Prostate gland (tissue), 2 donors: ENCODE measurements at regions not wholly inside any gene's neighbourhood (a gene's known extent, or its start where the extent isn't known, plus 50 kb on each side); places are given as distances from the start of the nearest gene placed in this dataset.

Experiments
- DNase-seq: peaks from one replicate; pipeline ENCODE4 v3.0.0-alpha.2; 2019; ENCODE audit warnings: low spot score
- H3K27ac ChIP-seq, 2 donors: fragments of 200-600 bp; sonication (generic); 2 replicates each; pipeline ENCODE4 v1.5.1; 2017 to 2019
- H3K27me3 ChIP-seq: fragments of 200-600 bp; sonication (generic); replicated peaks from 2 replicates; pipeline ENCODE4 v1.5.1; 2019; ENCODE audit not compliant: insufficient read depth
- H3K36me3 ChIP-seq, 2 donors: fragments of 200-600 bp; sonication (generic); 1 replicate in 1 of 2; 2 replicates in 1 of 2; pipeline versions ENCODE4 v1.5.1 to v1.8.1; 2017 to 2019
- H3K4me1 ChIP-seq: fragments of 200-600 bp; sonication (generic); replicated peaks from 2 replicates; pipeline ENCODE4 v1.5.1; 2019
- H3K4me3 ChIP-seq, 2 donors: fragments of 200-600 bp; sonication (generic); 2 replicates each; pipeline ENCODE4 v1.5.1; 2017 to 2019
- H3K9me3 ChIP-seq: fragments of 200-600 bp; sonication (generic); 2 replicates; pipeline ENCODE4 v1.5.1; 2017
- CTCF ChIP-seq, 4 experiments: fragments of 200-600 bp in 2 of 4; fragments of 450-650 bp in 2 of 4; sonication (generic) in 2 of 4; IDR thresholded peaks; 1 replicate in 3 of 4; 2 replicates in 1 of 4; pipeline ENCODE4 v1.5.1; 2016 to 2019; ENCODE audit warnings: antibody characterized with exemption in 4 of 4, mild to moderate bottlenecking in 2 of 4, moderate library complexity in 2 of 4
- POLR2A ChIP-seq: fragments of 450-650 bp; IDR thresholded peaks from one replicate; pipeline ENCODE4 v1.6.1; 2016; ENCODE audit warnings: antibody characterized with exemption, mild to moderate bottlenecking
- POLR2AphosphoS5 ChIP-seq: sonication (generic); formaldehyde crosslinking; IDR thresholded peaks from one replicate; pipeline ENCODE4 v1.6.1; 2017; ENCODE audit warnings: antibody characterized with exemption
- WGBS: methylation state at CpG from one replicate; pipeline ENCODE4 v1.1.5; 2018; 5-methylcytosine and 5-hydroxymethylcytosine counted together
- intact Hi-C: fragments of 100-400 bp; cut with DNase I; formaldehyde crosslinking; loops from one replicate; pipeline ENCODE4 v1.14.2; 2022

DNA sequence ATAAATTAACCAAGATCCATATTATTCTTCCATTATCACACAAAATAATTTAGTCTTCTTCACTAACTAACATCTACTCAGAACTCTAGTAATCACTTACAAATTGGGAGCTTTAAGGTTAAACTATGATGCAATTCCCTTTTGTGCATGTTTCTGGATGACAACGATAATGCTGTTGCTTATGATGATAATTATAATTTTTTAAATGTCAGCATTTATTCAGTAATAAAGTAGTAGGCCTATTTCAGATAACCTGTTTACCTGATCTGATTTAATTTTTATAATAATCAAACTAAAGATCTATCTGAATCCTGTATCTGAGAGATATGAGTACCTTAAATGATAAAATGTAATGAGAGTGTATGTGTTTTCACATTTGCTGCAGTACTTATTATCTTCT lies 507.8 kb upstream of the GRID2 start:
- Histone ChIP-seq H3K36me3 (no peaks in the 10 kb centered on the region), H3K4me1 (no peaks in the 10 kb centered on the region), H3K9me3 (no peaks in the 10 kb centered on the region), H3K27ac (no peak overlapping the region), H3K27me3 (no peaks in the 10 kb centered on the region), H3K4me3 (no peak overlapping the region)
- TF ChIP-seq POLR2A (no peak), POLR2AphosphoS5 (no peak), CTCF (IDR thresholded peaks at IDR 0.05) (no peak)
- WGBS = 86% methylated on average over 1 of the region's 1 CpG
- no peak for DNase-seq
- intact Hi-C loops = no loop called here

DNA sequence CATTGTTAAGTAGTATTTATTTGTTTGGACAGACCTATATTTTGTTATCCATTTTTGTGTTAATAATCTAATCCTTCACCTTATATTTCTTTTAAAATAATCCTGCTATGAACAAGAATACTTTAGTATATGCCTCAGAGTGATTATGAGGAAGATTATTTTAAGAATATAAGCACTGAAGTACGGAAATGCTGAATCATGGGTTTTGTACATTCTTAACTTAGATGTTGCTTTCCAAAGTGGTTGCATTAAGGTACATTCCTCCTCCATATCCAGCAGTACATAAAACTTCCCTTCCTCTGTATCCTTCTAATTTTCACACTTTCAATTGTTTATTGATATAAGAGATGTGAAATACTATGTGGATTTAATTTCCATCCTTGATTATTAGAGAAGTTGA lies 491.4 kb upstream of the GRID2 start:
- no peak overlapping the region for H3K27ac ChIP-seq
- H3K27me3 ChIP-seq = no peaks in the 10 kb centered on the region
- WGBS = 91% methylated on average over 1 of the region's 1 CpG
- DNase-seq = no peak
- H3K9me3 ChIP-seq = no peaks in the 10 kb centered on the region
- TF ChIP-seq POLR2A (no peak), POLR2AphosphoS5 (no peak), CTCF (IDR thresholded peaks at IDR 0.05) (no peak)
- intact Hi-C loops = no loop called here
- no peaks in the 10 kb centered on the region for H3K4me1 ChIP-seq
- H3K4me3 ChIP-seq = no peak overlapping the region
- no peaks in the 10 kb centered on the region for H3K36me3 ChIP-seq

DNA sequence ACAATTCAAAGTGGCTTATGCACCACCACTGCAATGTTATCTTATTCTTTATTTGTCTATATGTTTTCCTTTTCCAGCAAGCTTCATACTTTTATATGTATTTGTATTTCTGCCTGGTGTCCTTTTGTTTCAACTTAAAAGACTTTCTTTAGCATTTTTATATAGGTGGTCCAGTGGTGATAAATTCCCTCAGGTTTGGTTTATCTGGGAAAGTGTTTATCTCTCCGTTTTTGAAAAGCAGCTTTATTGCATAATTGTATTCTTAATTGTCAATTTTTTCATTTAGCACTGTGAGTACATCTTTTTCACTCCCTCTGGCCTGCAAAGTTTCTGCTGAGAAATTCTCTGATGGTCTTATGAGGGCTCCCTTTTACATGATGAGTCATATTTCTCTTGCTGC lies 479.0 kb upstream of the GRID2 start:
- no peaks in the 10 kb centered on the region for H3K36me3 ChIP-seq
- TF ChIP-seq POLR2A (no peak), CTCF (IDR thresholded peaks at IDR 0.05) (no peak), POLR2AphosphoS5 (no peak)
- no peak for DNase-seq
- no peak overlapping the region for H3K4me3 ChIP-seq
- H3K27me3 ChIP-seq = no peaks in the 10 kb centered on the region
- H3K4me1 ChIP-seq = no peaks in the 10 kb centered on the region
- H3K27ac ChIP-seq = no peak overlapping the region
- WGBS = 81% methylated on average over 1 of the region's 1 CpG
- intact Hi-C loops = no loop called here
- H3K9me3 ChIP-seq = no peaks in the 10 kb centered on the region

- Histone ChIP-seq H3K27me3 (no peaks in the 10 kb centered on the region), H3K4me3 (no peak overlapping the region), H3K36me3 (no peaks in the 10 kb centered on the region), H3K27ac (no peak overlapping the region), H3K9me3 (no peaks in the 10 kb centered on the region), H3K4me1 (no peaks in the 10 kb centered on the region)
- intact Hi-C loops = no loop called here
- TF ChIP-seq CTCF (IDR thresholded peaks at IDR 0.05) (no peak), POLR2AphosphoS5 (no peak), POLR2A (no peak)
- 93% methylated on average over 2 of the region's 2 CpGs for WGBS
- no peak for DNase-seq
Measured at GRCh38 chr4:91826186-91826585, 477.6 kb upstream of the GRID2 start.

GRCh38 chr4:91827914-91828313 lies 475.9 kb upstream of the GRID2 start:
- intact Hi-C loops = no loop called here
- Histone ChIP-seq H3K9me3 (no peaks in the 10 kb centered on the region), H3K27me3 (no peaks in the 10 kb centered on the region), H3K4me1 (no peaks in the 10 kb centered on the region), H3K36me3 (no peaks in the 10 kb centered on the region), H3K4me3 (no peak overlapping the region), H3K27ac (no peak overlapping the region)
- DNase-seq = no peak
- TF ChIP-seq POLR2A = no peak
- TF ChIP-seq POLR2AphosphoS5 = no peak
- no peak for TF ChIP-seq CTCF (IDR thresholded peaks at IDR 0.05)
